GM12865 (cell line): ENCODE measurements at regions not wholly inside any gene's neighbourhood (a gene's known extent, or its start where the extent isn't known, plus 50 kb on each side); places are given as distances from the start of the nearest gene placed in this dataset.

Source experiments
- DNase-seq: peaks from one replicate; pipeline ENCODE4 v3.0.0; 2010; ENCODE audit warnings: low read depth
- H3K4me3 ChIP-seq: 2 replicates; pipeline ENCODE4 v1.5.1; 2011; ENCODE audit warnings: mild to moderate bottlenecking, low read depth, low read length, control low read depth
- CTCF ChIP-seq: IDR thresholded peaks from 2 replicates; pipeline ENCODE4 v1.5.1; 2011; ENCODE audit warnings: low read length, control low read depth, low read depth, inconsistent platforms; ENCODE audit not compliant: insufficient read depth; ENCODE audit errors: missing control alignments

GRCh38 chr3:177447938-177448337 lies 250.7 kb upstream of the TBL1XR1 start:
- TF ChIP-seq CTCF, result no peak
- no peak for DNase-seq
- H3K4me3 ChIP-seq, result no peak overlapping the region

- no peak for DNase-seq
- H3K4me3 ChIP-seq, result no peak overlapping the region
- TF ChIP-seq CTCF, result no peak
Observed at GRCh38 chr3:177448987-177449359, 251.7 kb upstream of the TBL1XR1 start.

- DNase-seq, result peak; percentile 89
- TF ChIP-seq CTCF, result no peak
- no peak overlapping the region for H3K4me3 ChIP-seq
Observed at GRCh38 chr3:177449360-177450006, 252.2 kb upstream of the TBL1XR1 start.

GRCh38 chr3:177451301-177451750 lies 254.0 kb upstream of the TBL1XR1 start:
- TF ChIP-seq CTCF, result no peak
- no peak for DNase-seq
- no peak overlapping the region for H3K4me3 ChIP-seq

- H3K4me3 ChIP-seq, result no peak overlapping the region
- no peak for DNase-seq
- no peak for TF ChIP-seq CTCF
Observed at GRCh38 chr3:177451864-177452830, 254.9 kb upstream of the TBL1XR1 start.

GRCh38 chr3:177452831-177453450 lies 255.7 kb upstream of the TBL1XR1 start:
- no peak for DNase-seq
- TF ChIP-seq CTCF, result no peak
- H3K4me3 ChIP-seq, result no peak overlapping the region
